Retinal pigment epithelial cell (primary cell): ENCODE measurements at regions not wholly inside any gene's neighbourhood (a gene's known extent, or its start where the extent isn't known, plus 50 kb on each side); places are given as distances from the start of the nearest gene placed in this dataset.

Source experiments
- DNase-seq: peaks from one replicate; pipeline ENCODE4 v3.0.0-alpha.2; 2010; ENCODE audit warnings: low read depth
- H3K4me3 ChIP-seq: 2 replicates; pipeline ENCODE4 v1.5.1; 2011; ENCODE audit warnings: mild to moderate bottlenecking, low read length, control low read depth, moderate library complexity
- TF ChIP-seq, protein P1 (sequence below): conservative IDR thresholded peaks from 2 replicates; pipeline ENCODE4 v1.5.1; 2011; ENCODE audit warnings: low read depth, low read length, control low read depth, inconsistent platforms

GRCh38 chr10:78896159-78896928, 172.4 kb upstream of the ZMIZ1 start:
- TF ChIP-seq, protein P1, sequence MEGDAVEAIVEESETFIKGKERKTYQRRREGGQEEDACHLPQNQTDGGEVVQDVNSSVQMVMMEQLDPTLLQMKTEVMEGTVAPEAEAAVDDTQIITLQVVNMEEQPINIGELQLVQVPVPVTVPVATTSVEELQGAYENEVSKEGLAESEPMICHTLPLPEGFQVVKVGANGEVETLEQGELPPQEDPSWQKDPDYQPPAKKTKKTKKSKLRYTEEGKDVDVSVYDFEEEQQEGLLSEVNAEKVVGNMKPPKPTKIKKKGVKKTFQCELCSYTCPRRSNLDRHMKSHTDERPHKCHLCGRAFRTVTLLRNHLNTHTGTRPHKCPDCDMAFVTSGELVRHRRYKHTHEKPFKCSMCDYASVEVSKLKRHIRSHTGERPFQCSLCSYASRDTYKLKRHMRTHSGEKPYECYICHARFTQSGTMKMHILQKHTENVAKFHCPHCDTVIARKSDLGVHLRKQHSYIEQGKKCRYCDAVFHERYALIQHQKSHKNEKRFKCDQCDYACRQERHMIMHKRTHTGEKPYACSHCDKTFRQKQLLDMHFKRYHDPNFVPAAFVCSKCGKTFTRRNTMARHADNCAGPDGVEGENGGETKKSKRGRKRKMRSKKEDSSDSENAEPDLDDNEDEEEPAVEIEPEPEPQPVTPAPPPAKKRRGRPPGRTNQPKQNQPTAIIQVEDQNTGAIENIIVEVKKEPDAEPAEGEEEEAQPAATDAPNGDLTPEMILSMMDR: no peak
- no peak overlapping the region for H3K4me3 ChIP-seq
- DNase-seq: no peak

GRCh38 chr10:78898341-78899097, 170.2 kb upstream of the ZMIZ1 start:
- TF ChIP-seq, protein P1: no peak
- no peak overlapping the region for H3K4me3 ChIP-seq
- DNase-seq: no peak

- TF ChIP-seq, protein P1: no peak
- no peak overlapping the region for H3K4me3 ChIP-seq
- no peak for DNase-seq
Observed at GRCh38 chr10:78899098-78899754, 169.5 kb upstream of the ZMIZ1 start.

GRCh38 chr10:78899996-78900714, 168.6 kb upstream of the ZMIZ1 start:
- no peak overlapping the region for H3K4me3 ChIP-seq
- TF ChIP-seq, protein P1: no peak
- DNase-seq: no peak

- H3K4me3 ChIP-seq: no peak overlapping the region
- TF ChIP-seq, protein P1: no peak
- DNase-seq: no peak
Observed at GRCh38 chr10:78900715-78901430, 167.9 kb upstream of the ZMIZ1 start.

GRCh38 chr10:78901694-78902093, 167.1 kb upstream of the ZMIZ1 start:
- DNase-seq: no peak
- TF ChIP-seq, protein P1: no peak
- H3K4me3 ChIP-seq: no peak overlapping the region
